ENCODE measurements at regions not wholly inside any gene's neighbourhood (a gene's known extent, or its start where the extent isn't known, plus 50 kb on each side); places are given as distances from the start of the nearest gene placed in this dataset.

- DNase-seq (ENCODE audit: low spot score) = no peak
- in situ Hi-C loops (cut with MboI; ENCODE audit: low pct_unique_long_range_greater_than_20kb, low sequenced_read_pairs, unreplicated experiment) = no loop called here
- no peak for TF ChIP-seq CTCF (IDR thresholded peaks at IDR 0.05; ENCODE audit: extremely low read depth, insufficient read depth, missing control alignments)
Measured at GRCh38 chr13:82698941-82699340, 1183.3 kb downstream of the SLITRK1 start.

- DNase-seq (ENCODE audit: low spot score) = no peak
- TF ChIP-seq CTCF (IDR thresholded peaks at IDR 0.05; ENCODE audit: extremely low read depth, insufficient read depth, missing control alignments) = no peak
- in situ Hi-C loops (cut with MboI; ENCODE audit: low pct_unique_long_range_greater_than_20kb, low sequenced_read_pairs, unreplicated experiment) = no loop called here
Measured at GRCh38 chr13:82698383-82698782, 1183.9 kb downstream of the SLITRK1 start.

GRCh38 chr13:82693607-82694006 lies 1188.7 kb downstream of the SLITRK1 start:
- in situ Hi-C loops (cut with MboI; ENCODE audit: low pct_unique_long_range_greater_than_20kb, low sequenced_read_pairs, unreplicated experiment) = no loop called here
- DNase-seq (ENCODE audit: low spot score) = no peak
- no peak for TF ChIP-seq CTCF (IDR thresholded peaks at IDR 0.05; ENCODE audit: extremely low read depth, insufficient read depth, missing control alignments)

GRCh38 chr13:82688400-82688994 lies 1193.8 kb downstream of the SLITRK1 start:
- no peak for TF ChIP-seq CTCF (IDR thresholded peaks at IDR 0.05; ENCODE audit: extremely low read depth, insufficient read depth, missing control alignments)
- DNase-seq (ENCODE audit: low spot score) = peak; percentile 3
- in situ Hi-C loops (cut with MboI; ENCODE audit: low pct_unique_long_range_greater_than_20kb, low sequenced_read_pairs, unreplicated experiment) = no loop called here

GRCh38 chr13:82687884-82688283 lies 1194.4 kb downstream of the SLITRK1 start:
- TF ChIP-seq CTCF (IDR thresholded peaks at IDR 0.05; ENCODE audit: extremely low read depth, insufficient read depth, missing control alignments) = no peak
- DNase-seq (ENCODE audit: low spot score) = no peak
- in situ Hi-C loops (cut with MboI; ENCODE audit: low pct_unique_long_range_greater_than_20kb, low sequenced_read_pairs, unreplicated experiment) = no loop called here

- in situ Hi-C loops (cut with MboI; ENCODE audit: low pct_unique_long_range_greater_than_20kb, low sequenced_read_pairs, unreplicated experiment) = no loop called here
- no peak for DNase-seq (ENCODE audit: low spot score)
Measured at GRCh38 chr13:82681535-82681934, 1200.7 kb downstream of the SLITRK1 start.

More at GRCh38 chr13:82681535-82681934, 1200.7 kb downstream of the SLITRK1 start:
- no peak for TF ChIP-seq CTCF (IDR thresholded peaks at IDR 0.05; ENCODE audit: extremely low read depth, insufficient read depth, missing control alignments)
